Fibroblast of pulmonary artery (primary cell): ENCODE measurements at regions not wholly inside any gene's neighbourhood (a gene's known extent, or its start where the extent isn't known, plus 50 kb on each side); places are given as distances from the start of the nearest gene placed in this dataset.

Experiments
- DNase-seq: peaks from one replicate; pipeline ENCODE4 v3.0.0-alpha.2; 2010; ENCODE audit warnings: low read depth
- H3K4me3 ChIP-seq: replicated peaks from 2 replicates; pipeline ENCODE4 v1.5.1; 2011; ENCODE audit warnings: low read depth, mild to moderate bottlenecking, control low read depth, low read length, moderate library complexity
- TF ChIP-seq, protein P1 (sequence below): IDR thresholded peaks from 2 replicates; pipeline ENCODE4 v1.5.1; 2011; ENCODE audit warnings: mild to moderate bottlenecking, control low read depth, low read length, inconsistent platforms; ENCODE audit errors: missing control alignments

DNA sequence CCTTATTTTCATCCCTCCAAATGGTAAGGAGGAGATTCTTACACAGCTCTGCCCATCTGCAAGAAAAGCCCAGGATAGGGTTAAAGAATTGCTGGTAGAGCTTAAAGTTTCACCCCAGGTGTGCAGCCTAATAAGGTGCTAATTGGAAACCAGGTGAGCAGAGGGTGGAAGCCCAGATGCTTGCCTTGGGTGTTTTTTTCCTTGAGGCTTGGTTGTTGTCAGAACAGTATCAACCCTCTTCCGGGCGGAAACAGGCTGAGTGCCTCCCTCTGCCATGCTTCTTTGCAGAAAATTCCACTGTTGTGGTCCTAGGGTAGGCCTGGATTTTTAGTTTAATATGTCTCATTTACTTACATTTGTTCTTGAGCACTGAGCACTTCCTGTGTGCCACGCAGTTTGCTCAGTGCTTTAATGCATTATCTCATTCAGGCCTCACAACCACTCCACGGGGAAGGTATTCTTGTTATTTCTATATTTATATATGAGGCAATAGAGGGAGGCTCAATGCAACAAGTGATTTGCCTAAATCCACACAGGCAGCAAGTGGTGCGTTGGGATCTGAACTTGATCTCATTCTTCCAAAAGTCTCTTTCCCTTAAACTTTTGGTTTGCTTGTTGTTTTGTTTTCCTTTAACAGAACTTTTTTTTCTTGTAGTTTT is 115.0 kb upstream of the LRIG1 start:
- no peak overlapping the region for H3K4me3 ChIP-seq
- TF ChIP-seq, protein P1, sequence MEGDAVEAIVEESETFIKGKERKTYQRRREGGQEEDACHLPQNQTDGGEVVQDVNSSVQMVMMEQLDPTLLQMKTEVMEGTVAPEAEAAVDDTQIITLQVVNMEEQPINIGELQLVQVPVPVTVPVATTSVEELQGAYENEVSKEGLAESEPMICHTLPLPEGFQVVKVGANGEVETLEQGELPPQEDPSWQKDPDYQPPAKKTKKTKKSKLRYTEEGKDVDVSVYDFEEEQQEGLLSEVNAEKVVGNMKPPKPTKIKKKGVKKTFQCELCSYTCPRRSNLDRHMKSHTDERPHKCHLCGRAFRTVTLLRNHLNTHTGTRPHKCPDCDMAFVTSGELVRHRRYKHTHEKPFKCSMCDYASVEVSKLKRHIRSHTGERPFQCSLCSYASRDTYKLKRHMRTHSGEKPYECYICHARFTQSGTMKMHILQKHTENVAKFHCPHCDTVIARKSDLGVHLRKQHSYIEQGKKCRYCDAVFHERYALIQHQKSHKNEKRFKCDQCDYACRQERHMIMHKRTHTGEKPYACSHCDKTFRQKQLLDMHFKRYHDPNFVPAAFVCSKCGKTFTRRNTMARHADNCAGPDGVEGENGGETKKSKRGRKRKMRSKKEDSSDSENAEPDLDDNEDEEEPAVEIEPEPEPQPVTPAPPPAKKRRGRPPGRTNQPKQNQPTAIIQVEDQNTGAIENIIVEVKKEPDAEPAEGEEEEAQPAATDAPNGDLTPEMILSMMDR: no peak
- no peak for DNase-seq

DNA sequence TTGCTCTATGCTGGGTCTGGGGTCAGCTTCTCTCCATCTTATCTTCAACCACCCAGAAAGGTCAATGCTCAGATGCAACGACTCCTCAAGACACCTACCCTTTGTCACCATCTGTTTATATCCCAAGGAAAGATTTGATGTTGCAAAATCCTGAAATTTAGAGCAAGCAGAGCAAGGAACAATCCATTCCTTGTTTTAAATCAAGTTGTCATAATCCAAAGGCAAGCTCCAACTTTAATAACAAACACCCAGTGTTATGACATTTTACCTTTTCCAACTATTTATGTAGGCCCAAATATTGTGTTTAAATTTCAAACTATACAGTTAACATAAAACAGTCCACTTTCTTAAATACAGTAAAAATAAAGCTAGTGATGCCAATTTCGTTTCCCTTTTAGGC is 116.5 kb upstream of the LRIG1 start:
- no peak for DNase-seq
- no peak overlapping the region for H3K4me3 ChIP-seq
- TF ChIP-seq, protein P1: no peak

- TF ChIP-seq, protein P1: no peak
- no peak for DNase-seq
Observed at GRCh38 chr3:66618066-66618465, 117.2 kb upstream of the LRIG1 start.

GRCh38 chr3:66620296-66620695 is 119.5 kb upstream of the LRIG1 start:
- DNase-seq: no peak
- TF ChIP-seq, protein P1: no peak

More at GRCh38 chr3:66618066-66618465, 117.2 kb upstream of the LRIG1 start:
- no peak overlapping the region for H3K4me3 ChIP-seq

GRCh38 chr3:66622756-66623457 is 122.1 kb upstream of the LRIG1 start:
- TF ChIP-seq, protein P1: no peak
- DNase-seq: no peak
- H3K4me3 ChIP-seq: no peak overlapping the region

More at GRCh38 chr3:66620296-66620695, 119.5 kb upstream of the LRIG1 start:
- H3K4me3 ChIP-seq: no peak overlapping the region

- peak; percentile 39 for DNase-seq
- H3K4me3 ChIP-seq: no peak overlapping the region
- TF ChIP-seq, protein P1: no peak
Observed at GRCh38 chr3:66625505-66626216, 124.8 kb upstream of the LRIG1 start.
